Activated B cell treated with CpG ODN at 0.5 μM for 24 hours (primary cell): ENCODE measurements at regions not wholly inside any gene's neighbourhood (a gene's known extent, or its start where the extent isn't known, plus 50 kb on each side); places are given as distances from the start of the nearest gene placed in this dataset.

Experiments used
- ATAC-seq: fragments of 200-7000 bp; cut with Tn5 transposase; one replicate; pipeline ENCODE4 v1.10.0; 2021; ENCODE audit warnings: low read depth, mild to moderate bottlenecking, moderate library complexity
- CTCF ChIA-PET: fragments of 350-600 bp; sonication (Branson Sonifier 250); formaldehyde crosslinking; loops from one replicate; lab custom pipeline; 2021; ENCODE audit warnings: antibody characterized with exemption; lab: Charles Lee
- POLR2A ChIA-PET: fragments of 350-600 bp; sonication (Branson Sonifier 250); formaldehyde crosslinking; loops from one replicate; lab custom pipeline; 2021; ENCODE audit warnings: antibody characterized with exemption; lab: Charles Lee
- DNase-seq: peaks from one replicate; pipeline ENCODE4 v3.0.0; 2022
- H3K27ac Mint-ChIP-seq: one replicate; pipeline ENCODE4 v1.8.0; 2020; ENCODE audit warnings: mixed read lengths
- H3K27me3 Mint-ChIP-seq: one replicate; pipeline ENCODE4 v1.8.0; 2021; ENCODE audit warnings: mixed read lengths
- H3K36me3 Mint-ChIP-seq: one replicate; pipeline ENCODE4 v1.8.0; 2021; ENCODE audit warnings: low read depth, mixed read lengths
- H3K4me1 Mint-ChIP-seq: one replicate; pipeline ENCODE4 v1.8.0; 2021; ENCODE audit warnings: mixed read lengths
- H3K4me3 Mint-ChIP-seq: one replicate; pipeline ENCODE4 v1.8.0; 2020; ENCODE audit warnings: mild to moderate bottlenecking, mixed read lengths
- H3K9me3 Mint-ChIP-seq: one replicate; pipeline ENCODE4 v1.8.0; 2020; ENCODE audit warnings: mixed read lengths
- CTCF ChIP-seq: fragments of 200-600 bp; IDR thresholded peaks from one replicate; pipeline ENCODE4 v1.8.0; 2022; ENCODE audit warnings: antibody characterized with exemption, mild to moderate bottlenecking
- intact Hi-C: fragments of 100-400 bp; cut with micrococcal nuclease; formaldehyde crosslinking; loops from one replicate; pipeline ENCODE4 v1.15.1; 2024

GRCh38 chr11:90753546-90753945 is 530.7 kb upstream of the CHORDC1 start:
- ChIA-PET CTCF (no interaction called here), POLR2A (no interaction called here)
- Mint-ChIP-seq H3K9me3 (peaks cover 4% of the 10 kb centered on the region), H3K36me3 (no peaks in the 10 kb centered on the region), H3K27me3 (no peaks in the 10 kb centered on the region), H3K27ac (no peak overlapping the region), H3K4me1 (no peaks in the 10 kb centered on the region), H3K4me3 (no peak overlapping the region)
- intact Hi-C loops: no loop called here
- DNase-seq: no peak
- no peak for TF ChIP-seq CTCF
- no peak for ATAC-seq

GRCh38 chr11:90747057-90747456 is 524.2 kb upstream of the CHORDC1 start:
- Mint-ChIP-seq H3K27ac (no peak overlapping the region), H3K27me3 (no peaks in the 10 kb centered on the region), H3K4me1 (no peaks in the 10 kb centered on the region), H3K4me3 (no peak overlapping the region), H3K9me3 (peaks cover 15% of the 10 kb centered on the region), H3K36me3 (no peaks in the 10 kb centered on the region)
- ChIA-PET CTCF (no interaction called here), POLR2A (no interaction called here)
- intact Hi-C loops: no loop called here
- ATAC-seq (no peak), DNase-seq (no peak)
- TF ChIP-seq CTCF: no peak

GRCh38 chr11:90744169-90744568 is 521.3 kb upstream of the CHORDC1 start:
- intact Hi-C loops: no loop called here
- no peaks in the 10 kb centered on the region for H3K36me3 Mint-ChIP-seq
- no peak overlapping the region for H3K27ac Mint-ChIP-seq
- no peak for TF ChIP-seq CTCF
- ChIA-PET CTCF (no interaction called here), POLR2A (no interaction called here)
- no peaks in the 10 kb centered on the region for H3K4me1 Mint-ChIP-seq
- ATAC-seq (no peak), DNase-seq (no peak)
- no peak overlapping the region for H3K4me3 Mint-ChIP-seq
- H3K9me3 Mint-ChIP-seq: peaks cover 15% of the 10 kb centered on the region
- H3K27me3 Mint-ChIP-seq: no peaks in the 10 kb centered on the region

GRCh38 chr11:90738799-90739198 is 516.0 kb upstream of the CHORDC1 start:
- ATAC-seq (no peak), DNase-seq (no peak)
- peaks cover 8% of the 10 kb centered on the region for H3K9me3 Mint-ChIP-seq
- H3K4me3 Mint-ChIP-seq: no peak overlapping the region
- no peaks in the 10 kb centered on the region for H3K4me1 Mint-ChIP-seq
- no peaks in the 10 kb centered on the region for H3K36me3 Mint-ChIP-seq
- no peak for TF ChIP-seq CTCF
- H3K27ac Mint-ChIP-seq: no peak overlapping the region
- ChIA-PET CTCF (no interaction called here), POLR2A (no interaction called here)
- intact Hi-C loops: no loop called here
- H3K27me3 Mint-ChIP-seq: no peaks in the 10 kb centered on the region

GRCh38 chr11:90737444-90738050 is 514.7 kb upstream of the CHORDC1 start:
- H3K4me3 Mint-ChIP-seq: no peak overlapping the region
- POLR2A ChIA-PET: no interaction called here
- no peak for TF ChIP-seq CTCF
- intact Hi-C loops: no loop called here
- no peaks in the 10 kb centered on the region for H3K4me1 Mint-ChIP-seq
- peaks cover 8% of the 10 kb centered on the region for H3K9me3 Mint-ChIP-seq
- H3K36me3 Mint-ChIP-seq: no peaks in the 10 kb centered on the region
- ATAC-seq (no peak), DNase-seq (no peak)
- CTCF ChIA-PET: no interaction called here
- H3K27ac Mint-ChIP-seq: no peak overlapping the region
- H3K27me3 Mint-ChIP-seq: no peaks in the 10 kb centered on the region
